ENCODE measurements at regions not wholly inside any gene's neighbourhood (a gene's known extent, or its start where the extent isn't known, plus 50 kb on each side); places are given as distances from the start of the nearest gene placed in this dataset.

DNA sequence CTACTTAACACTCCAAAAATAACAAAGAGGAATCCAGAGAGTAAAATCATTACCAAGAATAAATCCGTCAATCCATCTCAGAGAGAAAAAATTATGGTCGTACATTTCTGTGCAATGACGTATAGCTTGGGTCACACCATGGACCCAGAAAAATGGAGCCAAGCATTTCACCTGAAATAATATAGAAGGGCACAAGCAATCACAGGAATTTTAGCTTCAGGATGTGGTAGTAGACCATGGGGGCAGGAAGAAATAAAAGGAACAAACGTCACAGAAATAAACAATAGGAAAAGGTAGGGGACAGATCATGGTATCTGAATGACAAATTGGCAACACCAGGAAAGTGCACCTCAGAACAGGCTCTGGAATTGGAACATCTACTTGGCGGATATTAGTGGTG lies 231.0 kb downstream of the PLK2 start:
- TF ChIP-seq, protein P1, sequence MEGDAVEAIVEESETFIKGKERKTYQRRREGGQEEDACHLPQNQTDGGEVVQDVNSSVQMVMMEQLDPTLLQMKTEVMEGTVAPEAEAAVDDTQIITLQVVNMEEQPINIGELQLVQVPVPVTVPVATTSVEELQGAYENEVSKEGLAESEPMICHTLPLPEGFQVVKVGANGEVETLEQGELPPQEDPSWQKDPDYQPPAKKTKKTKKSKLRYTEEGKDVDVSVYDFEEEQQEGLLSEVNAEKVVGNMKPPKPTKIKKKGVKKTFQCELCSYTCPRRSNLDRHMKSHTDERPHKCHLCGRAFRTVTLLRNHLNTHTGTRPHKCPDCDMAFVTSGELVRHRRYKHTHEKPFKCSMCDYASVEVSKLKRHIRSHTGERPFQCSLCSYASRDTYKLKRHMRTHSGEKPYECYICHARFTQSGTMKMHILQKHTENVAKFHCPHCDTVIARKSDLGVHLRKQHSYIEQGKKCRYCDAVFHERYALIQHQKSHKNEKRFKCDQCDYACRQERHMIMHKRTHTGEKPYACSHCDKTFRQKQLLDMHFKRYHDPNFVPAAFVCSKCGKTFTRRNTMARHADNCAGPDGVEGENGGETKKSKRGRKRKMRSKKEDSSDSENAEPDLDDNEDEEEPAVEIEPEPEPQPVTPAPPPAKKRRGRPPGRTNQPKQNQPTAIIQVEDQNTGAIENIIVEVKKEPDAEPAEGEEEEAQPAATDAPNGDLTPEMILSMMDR (IDR thresholded peaks at IDR 0.05 in 4 of 5, conservative IDR thresholded peaks at IDR 0.05 in 1 of 5): no peak
- TF ChIP-seq POLR2A (IDR thresholded peaks at IDR 0.05): no peak
- no peaks in the 10 kb centered on the region for H3K36me3 ChIP-seq
- in situ Hi-C loops (cut with MboI; ENCODE audit: low sequenced_read_pairs in 4 of 4): no loop called here
- intact Hi-C loops (cut with DNase I; ENCODE audit: low total_unique reads): loop anchor here (10.0 kb wide), 1 partner anchor 574 kb away; no protein-coding TSS in a partner anchor
- H3K4me3 ChIP-seq: no peak overlapping the region
- H3K9me3 ChIP-seq: no peaks in the 10 kb centered on the region
- H3K27me3 ChIP-seq: no peaks in the 10 kb centered on the region
- H3K4me1 ChIP-seq: peaks cover 21% of the 10 kb centered on the region in 2 donors
- no peak for ATAC-seq
- H3K27ac ChIP-seq: no peak overlapping the region
- no peak for DNase-seq

GRCh38 chr5:58227858-58228257 lies 232.0 kb downstream of the PLK2 start:
- Histone ChIP-seq H3K4me1 (peaks cover 21% of the 10 kb centered on the region in 2 donors), H3K9me3 (no peaks in the 10 kb centered on the region), H3K36me3 (no peaks in the 10 kb centered on the region), H3K27ac (no peak overlapping the region), H3K4me3 (no peak overlapping the region), H3K27me3 (no peaks in the 10 kb centered on the region)
- in situ Hi-C loops (cut with MboI; ENCODE audit: low sequenced_read_pairs in 4 of 4): no loop called here
- intact Hi-C loops (cut with DNase I; ENCODE audit: low total_unique reads): loop anchor here (2.0 to 10.0 kb wide), 2 partner anchors 233 to 573 kb away; partner anchors contain the start of gene PLK2
- no peak for TF ChIP-seq POLR2A (IDR thresholded peaks at IDR 0.05)
- TF ChIP-seq, protein P1 (IDR thresholded peaks at IDR 0.05 in 4 of 5, conservative IDR thresholded peaks at IDR 0.05 in 1 of 5): no peak
- no peak for ATAC-seq
- no peak for DNase-seq

DNA sequence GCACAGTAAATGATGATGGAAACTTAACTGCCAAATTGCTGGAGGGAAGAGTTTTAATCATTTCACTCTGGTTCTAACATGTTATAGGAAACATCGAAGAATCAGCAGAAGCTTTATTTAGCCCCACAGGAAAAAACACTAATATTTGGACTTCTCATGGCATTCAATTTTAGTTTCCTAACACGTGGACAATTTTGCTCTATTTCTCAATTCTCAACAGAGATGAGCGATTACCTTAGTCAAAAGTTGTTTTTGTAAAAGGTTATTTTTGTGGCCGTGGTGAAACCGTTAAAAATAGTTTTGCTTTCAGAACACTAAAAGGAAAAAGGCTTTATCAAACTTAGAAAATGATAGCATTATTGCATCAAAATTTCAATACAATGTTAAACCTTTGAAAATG lies 235.2 kb downstream of the PLK2 start:
- no peak overlapping the region for H3K27ac ChIP-seq
- peaks cover 21% of the 10 kb centered on the region in 2 donors for H3K4me1 ChIP-seq
- H3K9me3 ChIP-seq: no peaks in the 10 kb centered on the region
- H3K4me3 ChIP-seq: no peak overlapping the region
- intact Hi-C loops (cut with DNase I; ENCODE audit: low total_unique reads) (loop anchor here (10.0 kb wide), 1 partner anchor 570 kb away; no protein-coding TSS in a partner anchor), in situ Hi-C loops (cut with MboI; ENCODE audit: low sequenced_read_pairs in 4 of 4) (no loop called here)
- ATAC-seq (no peak), DNase-seq (no peak)
- H3K36me3 ChIP-seq: no peaks in the 10 kb centered on the region
- TF ChIP-seq, protein P1 (IDR thresholded peaks at IDR 0.05 in 4 of 5, conservative IDR thresholded peaks at IDR 0.05 in 1 of 5): no peak
- no peak for TF ChIP-seq POLR2A (IDR thresholded peaks at IDR 0.05)
- no peaks in the 10 kb centered on the region for H3K27me3 ChIP-seq

GRCh38 chr5:58224221-58224620 lies 235.7 kb downstream of the PLK2 start:
- DNase-seq: no peak
- intact Hi-C loops (cut with DNase I; ENCODE audit: low total_unique reads): loop anchor here (10.0 kb wide), 1 partner anchor 569 kb away; no protein-coding TSS in a partner anchor
- in situ Hi-C loops (cut with MboI; ENCODE audit: low sequenced_read_pairs in 4 of 4): no loop called here

More at GRCh38 chr5:58224221-58224620, 235.7 kb downstream of the PLK2 start:
- H3K27me3 ChIP-seq: no peaks in the 10 kb centered on the region
- H3K36me3 ChIP-seq: no peaks in the 10 kb centered on the region
- H3K4me3 ChIP-seq: no peak overlapping the region
- no peak overlapping the region for H3K27ac ChIP-seq
- H3K4me1 ChIP-seq: peaks cover 21% of the 10 kb centered on the region in 2 donors
- TF ChIP-seq, protein P1 (IDR thresholded peaks at IDR 0.05 in 4 of 5, conservative IDR thresholded peaks at IDR 0.05 in 1 of 5): no peak
- no peak for TF ChIP-seq POLR2A (IDR thresholded peaks at IDR 0.05)
- no peaks in the 10 kb centered on the region for H3K9me3 ChIP-seq
- no peak for ATAC-seq
